Upper lobe of right lung (tissue), 1 donor: ENCODE measurements at regions not wholly inside any gene's neighbourhood (a gene's known extent, or its start where the extent isn't known, plus 50 kb on each side); places are given as distances from the start of the nearest gene placed in this dataset.

ENCODE experiments used
- ATAC-seq: fragments of 200-7000 bp; cut with Tn5 transposase; one replicate; pipeline ENCODE4 v1.9.1; 2020; ENCODE audit warnings: mild to moderate bottlenecking, moderate library complexity
- DNase-seq: peaks from one replicate; pipeline ENCODE4 v3.0.0-alpha.2; 2020
- H3K27ac ChIP-seq: fragments of 200-600 bp; one replicate; pipeline ENCODE4 v1.8.0; 2022
- H3K27me3 ChIP-seq: fragments of 200-600 bp; one replicate; pipeline ENCODE4 v1.8.0; 2022; ENCODE audit warnings: mild to moderate bottlenecking
- H3K36me3 ChIP-seq: fragments of 200-600 bp; one replicate; pipeline ENCODE4 v1.8.0; 2022
- H3K4me1 ChIP-seq: fragments of 200-600 bp; one replicate; pipeline ENCODE4 v1.8.0; 2022
- H3K4me3 ChIP-seq: fragments of 200-600 bp; one replicate; pipeline ENCODE4 v1.8.0; 2022; ENCODE audit warnings: mild to moderate bottlenecking
- H3K9me3 ChIP-seq: fragments of 200-600 bp; one replicate; pipeline ENCODE4 v1.8.0; 2022
- intact Hi-C: fragments of 100-400 bp; cut with DNase I; formaldehyde crosslinking; loops from one replicate; pipeline ENCODE4 v1.11.0; 2022
- TF ChIP-seq, protein P1 (sequence below): fragments of 200-600 bp; IDR thresholded peaks from one replicate; pipeline ENCODE4 v1.8.0; 2022; ENCODE audit warnings: antibody characterized with exemption
- donor health status: DM: no; HTN: yes; CAD: no; lungs with severe emphysema.

GRCh38 chr13:103961129-103961528 is 894.9 kb upstream of the SLC10A2 start:
- H3K27me3 ChIP-seq = no peaks in the 10 kb centered on the region
- H3K27ac ChIP-seq = no peak overlapping the region
- DNase-seq (no peak), ATAC-seq (no peak)
- H3K36me3 ChIP-seq = no peaks in the 10 kb centered on the region
- no peaks in the 10 kb centered on the region for H3K4me1 ChIP-seq
- no peak overlapping the region for H3K4me3 ChIP-seq
- intact Hi-C loops = no loop called here
- H3K9me3 ChIP-seq = no peaks in the 10 kb centered on the region
- TF ChIP-seq, protein P1, sequence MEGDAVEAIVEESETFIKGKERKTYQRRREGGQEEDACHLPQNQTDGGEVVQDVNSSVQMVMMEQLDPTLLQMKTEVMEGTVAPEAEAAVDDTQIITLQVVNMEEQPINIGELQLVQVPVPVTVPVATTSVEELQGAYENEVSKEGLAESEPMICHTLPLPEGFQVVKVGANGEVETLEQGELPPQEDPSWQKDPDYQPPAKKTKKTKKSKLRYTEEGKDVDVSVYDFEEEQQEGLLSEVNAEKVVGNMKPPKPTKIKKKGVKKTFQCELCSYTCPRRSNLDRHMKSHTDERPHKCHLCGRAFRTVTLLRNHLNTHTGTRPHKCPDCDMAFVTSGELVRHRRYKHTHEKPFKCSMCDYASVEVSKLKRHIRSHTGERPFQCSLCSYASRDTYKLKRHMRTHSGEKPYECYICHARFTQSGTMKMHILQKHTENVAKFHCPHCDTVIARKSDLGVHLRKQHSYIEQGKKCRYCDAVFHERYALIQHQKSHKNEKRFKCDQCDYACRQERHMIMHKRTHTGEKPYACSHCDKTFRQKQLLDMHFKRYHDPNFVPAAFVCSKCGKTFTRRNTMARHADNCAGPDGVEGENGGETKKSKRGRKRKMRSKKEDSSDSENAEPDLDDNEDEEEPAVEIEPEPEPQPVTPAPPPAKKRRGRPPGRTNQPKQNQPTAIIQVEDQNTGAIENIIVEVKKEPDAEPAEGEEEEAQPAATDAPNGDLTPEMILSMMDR = no peak

DNA sequence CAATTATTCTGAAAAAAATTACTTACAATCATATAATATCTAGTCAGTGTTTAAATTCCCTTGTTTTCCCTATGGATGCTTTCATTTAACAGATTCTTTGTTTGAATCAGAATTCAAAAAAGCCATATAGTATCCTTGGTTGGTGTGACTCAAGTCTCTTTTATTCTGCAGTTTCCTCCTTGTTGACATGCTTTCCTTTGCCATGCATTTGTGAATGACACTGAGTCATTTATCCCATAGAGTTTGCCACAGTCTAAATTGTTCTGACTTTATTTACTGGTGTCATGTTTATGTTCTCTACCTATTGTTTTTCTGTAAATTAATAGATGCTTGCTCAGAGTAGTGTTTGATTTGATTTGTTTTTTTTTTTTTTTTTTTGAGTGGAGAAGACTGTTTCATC is 893.8 kb upstream of the SLC10A2 start:
- ATAC-seq (no peak), DNase-seq (no peak)
- Histone ChIP-seq H3K4me1 (no peaks in the 10 kb centered on the region), H3K4me3 (no peak overlapping the region), H3K27me3 (no peaks in the 10 kb centered on the region), H3K9me3 (no peaks in the 10 kb centered on the region), H3K27ac (no peak overlapping the region), H3K36me3 (no peaks in the 10 kb centered on the region)
- TF ChIP-seq, protein P1 = no peak
- intact Hi-C loops = no loop called here

GRCh38 chr13:103958691-103959090 is 892.5 kb upstream of the SLC10A2 start:
- no peak for ATAC-seq
- Histone ChIP-seq H3K4me3 (no peak overlapping the region), H3K27me3 (no peaks in the 10 kb centered on the region), H3K27ac (no peak overlapping the region), H3K36me3 (no peaks in the 10 kb centered on the region), H3K4me1 (no peaks in the 10 kb centered on the region), H3K9me3 (no peaks in the 10 kb centered on the region)
- TF ChIP-seq, protein P1 = no peak
- intact Hi-C loops = no loop called here
- DNase-seq = no peak

- Histone ChIP-seq H3K27ac (no peak overlapping the region), H3K9me3 (no peaks in the 10 kb centered on the region), H3K27me3 (no peaks in the 10 kb centered on the region), H3K36me3 (no peaks in the 10 kb centered on the region), H3K4me1 (no peaks in the 10 kb centered on the region), H3K4me3 (no peak overlapping the region)
- DNase-seq (no peak), ATAC-seq (no peak)
- TF ChIP-seq, protein P1 = no peak
- intact Hi-C loops = no loop called here
Observed at GRCh38 chr13:103957939-103958338, 891.7 kb upstream of the SLC10A2 start.

DNA sequence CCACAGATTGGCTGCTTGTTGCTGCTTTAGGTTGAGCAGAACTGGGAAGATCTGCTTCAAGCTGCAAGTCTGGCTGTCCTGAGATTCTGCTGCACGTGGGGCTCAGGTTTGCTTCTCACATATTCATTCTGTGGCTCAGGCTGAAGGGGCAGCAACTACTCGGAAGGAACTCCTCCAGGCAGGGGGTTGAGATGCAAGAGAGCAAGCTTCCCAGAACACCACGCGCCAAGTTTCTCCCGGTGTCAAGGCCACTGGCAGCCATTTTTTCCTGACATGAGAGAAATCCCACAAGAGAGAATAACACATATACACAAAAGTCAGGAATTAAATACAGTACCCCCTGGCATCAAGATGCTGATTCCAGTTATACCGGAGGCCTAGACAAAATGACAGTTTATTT is 887.6 kb upstream of the SLC10A2 start:
- H3K9me3 ChIP-seq = no peaks in the 10 kb centered on the region
- intact Hi-C loops = no loop called here
- no peaks in the 10 kb centered on the region for H3K4me1 ChIP-seq
- ATAC-seq (no peak), DNase-seq (no peak)
- no peak overlapping the region for H3K4me3 ChIP-seq
- TF ChIP-seq, protein P1 = no peak
- no peaks in the 10 kb centered on the region for H3K27me3 ChIP-seq
- H3K27ac ChIP-seq = no peak overlapping the region
- no peaks in the 10 kb centered on the region for H3K36me3 ChIP-seq

DNA sequence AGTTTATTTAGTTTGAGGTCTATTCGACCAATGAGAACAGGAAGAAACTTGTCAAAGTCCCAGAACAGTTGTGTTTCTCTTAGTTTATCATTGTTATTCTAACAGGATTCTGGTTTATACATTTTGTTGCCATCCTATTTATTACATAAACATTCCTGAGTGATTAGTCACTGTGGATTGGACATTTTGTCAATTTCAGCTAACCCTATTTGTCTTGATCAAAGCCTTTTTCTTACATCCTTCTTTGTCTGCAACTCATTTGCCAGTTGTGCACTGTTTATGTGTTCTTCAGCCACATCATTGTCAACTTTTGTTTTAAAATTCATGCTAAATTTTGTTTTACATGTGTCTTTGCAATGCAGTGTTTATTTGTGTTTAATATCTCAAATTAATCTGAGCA is 886.0 kb upstream of the SLC10A2 start:
- no peaks in the 10 kb centered on the region for H3K36me3 ChIP-seq
- DNase-seq (no peak), ATAC-seq (no peak)
- intact Hi-C loops = no loop called here
- H3K4me3 ChIP-seq = no peak overlapping the region
- H3K9me3 ChIP-seq = no peaks in the 10 kb centered on the region
- no peak overlapping the region for H3K27ac ChIP-seq
- TF ChIP-seq, protein P1 = no peak
- H3K27me3 ChIP-seq = no peaks in the 10 kb centered on the region
- H3K4me1 ChIP-seq = no peaks in the 10 kb centered on the region
